H1 (cell line): ENCODE measurements at regions not wholly inside any gene's neighbourhood (a gene's known extent, or its start where the extent isn't known, plus 50 kb on each side); places are given as distances from the start of the nearest gene placed in this dataset.
"Not testable (repeated sequence)": the region's sequence is repeated elsewhere in the genome, so short reads cannot be mapped to it uniquely, and the experiment has no call there.

Experiments used
- CTCF ChIA-PET: fragments of 300-600 bp; sonication (Branson Sonifier 250); formaldehyde crosslinking; loops from one replicate; lab custom pipeline; 2021; ENCODE audit not compliant: partially characterized antibody; lab: Charles Lee
- POLR2A ChIA-PET: fragments of 300-600 bp; sonication (Branson Sonifier 250); formaldehyde crosslinking; loops from one replicate; lab custom pipeline; 2021; ENCODE audit warnings: inconsistent platforms; ENCODE audit not compliant: partially characterized antibody; lab: Charles Lee
- DNase-seq, 2 experiments: peaks; one replicate each; pipeline versions ENCODE4 v3.0.0 to v3.0.0-alpha.2; 2010 to 2022; ENCODE audit warnings: low spot score in 2 of 2, low read depth in 1 of 2, mixed read lengths in 1 of 2
- FAIRE-seq: peaks from 2 replicates; lab custom pipeline; 2011; peaks lifted over from hg19 to GRCh38; lab: Jason Lieb, UNC
- H2AFZ ChIP-seq: 2 replicates; pipeline ENCODE4 v1.8.1; 2012; ENCODE audit warnings: low read length, inconsistent platforms
- H2AK5ac ChIP-seq: 2 replicates; pipeline ENCODE4 v1.6.1; 2013; ENCODE audit warnings: low read depth, low read length
- H2BK120ac ChIP-seq: replicated peaks from 2 replicates; pipeline ENCODE3; 2013; ENCODE audit warnings: low read depth, low read length, inconsistent platforms
- H2BK12ac ChIP-seq: 2 replicates; pipeline ENCODE4 v1.6.1; 2013; ENCODE audit warnings: low read depth, low read length
- H2BK15ac ChIP-seq: 2 replicates; pipeline ENCODE4 v1.6.1; 2013; ENCODE audit warnings: low read length
- H2BK20ac ChIP-seq: 2 replicates; pipeline ENCODE4 v1.6.1; 2013; ENCODE audit warnings: low read length
- H2BK5ac ChIP-seq: 2 replicates; pipeline ENCODE4 v1.6.1; 2013; ENCODE audit warnings: low read depth, low read length
- H3K14ac ChIP-seq: 2 replicates; pipeline ENCODE4 v1.6.1; 2013; ENCODE audit warnings: inconsistent platforms; ENCODE audit not compliant: insufficient read length
- H3K18ac ChIP-seq: 2 replicates; pipeline ENCODE4 v1.6.1; 2013; ENCODE audit warnings: low read length; ENCODE audit errors: extremely low read depth
- H3K23ac ChIP-seq: 2 replicates; pipeline ENCODE4 v1.6.1; 2013; ENCODE audit warnings: inconsistent platforms; ENCODE audit not compliant: insufficient read length
- H3K23me2 ChIP-seq: 2 replicates; pipeline ENCODE4 v1.6.1; 2013; ENCODE audit warnings: low read depth, low read length
- H3K27ac ChIP-seq: 2 replicates; pipeline ENCODE4 v1.6.1; 2011; ENCODE audit warnings: low read depth, low read length, inconsistent platforms
- H3K27me3 ChIP-seq, 4 experiments: replicated peaks in 1 of 4; 1 replicate in 1 of 4; 2 replicates in 3 of 4; pipeline versions ENCODE4 v1.6.1 to v1.8.1; 2011 to 2013; ENCODE audit warnings: low read length in 3 of 4, mild to moderate bottlenecking in 3 of 4, inconsistent platforms in 2 of 4, mixed read lengths in 2 of 4, moderate library complexity in 1 of 4; ENCODE audit not compliant: control insufficient read depth in 3 of 4, insufficient read depth in 3 of 4; ENCODE audit errors: extremely low read depth in 1 of 4
- H3K36me3 ChIP-seq, 4 experiments: 2 replicates each; pipeline versions ENCODE4 v1.6.1 to v1.8.1; 2011 to 2013; ENCODE audit warnings: mild to moderate bottlenecking in 4 of 4, low read length in 3 of 4, moderate library complexity in 2 of 4, control low read depth in 1 of 4, inconsistent platforms in 1 of 4; ENCODE audit not compliant: insufficient read depth in 4 of 4, control insufficient read depth in 2 of 4
- H3K4ac ChIP-seq: replicated peaks from 2 replicates; pipeline ENCODE3; 2013; ENCODE audit warnings: low read length, low read depth, mixed read lengths, inconsistent platforms; ENCODE audit not compliant: insufficient read length
- H3K4me1 ChIP-seq, 4 experiments: replicated peaks in 1 of 4; 1 replicate in 1 of 4; 2 replicates in 3 of 4; pipeline versions ENCODE4 v1.6.1 to v1.8.1; 2011 to 2013; ENCODE audit warnings: low read length in 3 of 4, inconsistent platforms in 2 of 4, mixed read lengths in 1 of 4; ENCODE audit not compliant: insufficient read depth in 4 of 4, control insufficient read depth in 3 of 4
- H3K4me2 ChIP-seq, 2 experiments: 2 replicates each; pipeline versions ENCODE4 v1.6.1 to v1.8.1; 2011 to 2013; ENCODE audit warnings: low read depth in 2 of 2, low read length in 2 of 2, control low read depth in 1 of 2, inconsistent platforms in 1 of 2, mild to moderate bottlenecking in 1 of 2; ENCODE audit not compliant: insufficient read depth in 1 of 2
- H3K4me3 ChIP-seq, 4 experiments: fragments of 200-600, 300-600 bp in 1 of 4; sonication (generic), shearing (Covaris generic), sonication (Bioruptor Twin) in 1 of 4; 2 replicates each; pipeline versions ENCODE4 v1.5.1 to v1.8.1; 2011 to 2016; ENCODE audit warnings: low read length in 4 of 4, low read depth in 3 of 4, control low read depth in 2 of 4, inconsistent platforms in 2 of 4, mild to moderate bottlenecking in 2 of 4, mixed read lengths in 1 of 4, moderate library complexity in 1 of 4; ENCODE audit not compliant: insufficient read depth in 2 of 4; ENCODE audit errors: extremely low read depth in 1 of 4
- H3K56ac ChIP-seq: replicated peaks from 2 replicates; pipeline ENCODE3; 2013; ENCODE audit warnings: low read depth, mild to moderate bottlenecking, mixed read lengths, low read length, inconsistent platforms; ENCODE audit not compliant: insufficient read length
- H3K79me1 ChIP-seq: 2 replicates; pipeline ENCODE4 v1.6.1; 2013; ENCODE audit warnings: low read depth, low read length, control low read depth
- H3K79me2 ChIP-seq, 2 experiments: 2 replicates each; pipeline versions ENCODE4 v1.6.1 to v1.8.1; 2012 to 2013; ENCODE audit warnings: low read length in 2 of 2, mild to moderate bottlenecking in 2 of 2, inconsistent platforms in 1 of 2; ENCODE audit not compliant: insufficient read depth in 2 of 2, control insufficient read depth in 1 of 2
- H3K9ac ChIP-seq, 4 experiments: replicated peaks in 1 of 4; 1 replicate in 1 of 4; 2 replicates in 3 of 4; pipeline versions ENCODE4 v1.6.1 to v1.8.1; 2011 to 2013; ENCODE audit warnings: low read depth in 3 of 4, low read length in 3 of 4, control low read depth in 2 of 4, mild to moderate bottlenecking in 2 of 4, moderate library complexity in 2 of 4, inconsistent platforms in 1 of 4; ENCODE audit errors: extremely low read depth in 1 of 4
- H3K9me3 ChIP-seq, 2 experiments: 2 replicates each; pipeline versions ENCODE4 v1.6.1 to v1.8.1; 2012 to 2013; ENCODE audit warnings: mild to moderate bottlenecking in 2 of 2, moderate library complexity in 2 of 2, control low read depth in 1 of 2, inconsistent platforms in 1 of 2, low read depth in 1 of 2, low read length in 1 of 2, mixed read lengths in 1 of 2; ENCODE audit not compliant: insufficient read depth in 2 of 2
- H4K20me1 ChIP-seq, 2 experiments: replicated peaks in 1 of 2; 2 replicates each; pipeline versions ENCODE3 to v1.8.1; 2011 to 2013; ENCODE audit warnings: inconsistent platforms in 2 of 2, low read length in 2 of 2, mild to moderate bottlenecking in 1 of 2; ENCODE audit not compliant: insufficient read depth in 2 of 2, control insufficient read depth in 1 of 2
- H4K5ac ChIP-seq: 2 replicates; pipeline ENCODE4 v1.6.1; 2013; ENCODE audit warnings: low read length, low read depth, mixed read lengths, inconsistent platforms; ENCODE audit not compliant: insufficient read length
- H4K8ac ChIP-seq: 2 replicates; pipeline ENCODE4 v1.8.0; 2013; ENCODE audit warnings: mild to moderate bottlenecking, moderate library complexity, low read length, inconsistent platforms; ENCODE audit not compliant: insufficient read depth; ENCODE audit errors: extremely low read depth
- H4K91ac ChIP-seq: replicated peaks from 2 replicates; pipeline ENCODE3; 2013; ENCODE audit warnings: low read length, mixed read lengths, inconsistent platforms; ENCODE audit not compliant: insufficient read length
- WGBS, 2 experiments: shearing (Covaris generic) in 1 of 2; methylation state at CpG; one replicate each; pipeline versions ENCODE4 v1.1.6 to v1.1.7; 2013 to 2015; ENCODE audit warnings: low lambda C conversion rate in 2 of 2, mixed read lengths in 2 of 2, inconsistent platforms in 1 of 2, low coverage in 1 of 2, missing lambda C conversion rate in 1 of 2; ENCODE audit not compliant: insufficient replicate concordance in 2 of 2, insufficient coverage in 1 of 2, insufficient read length in 1 of 2; ENCODE audit errors: extremely low coverage in 1 of 2, missing lambda C conversion rate in 1 of 2; 5-methylcytosine and 5-hydroxymethylcytosine counted together

GRCh38 chr16:60402941-60403340 lies 1633.3 kb downstream of the CDH8 start:
- H3K36me3 ChIP-seq, H3K27me3 ChIP-seq, H2BK12ac ChIP-seq, H3K23me2 ChIP-seq, H4K5ac ChIP-seq, H2BK15ac ChIP-seq, H3K4me3 ChIP-seq, H3K9me3 ChIP-seq, H2BK120ac ChIP-seq, H2AFZ ChIP-seq, H3K4me1 ChIP-seq, H3K79me1 ChIP-seq, H3K4me2 ChIP-seq, H3K18ac ChIP-seq, CTCF ChIA-PET, H3K56ac ChIP-seq, H4K20me1 ChIP-seq, H2BK20ac ChIP-seq, H3K4ac ChIP-seq, FAIRE-seq, H3K23ac ChIP-seq, H3K79me2 ChIP-seq, H3K9ac ChIP-seq, H2AK5ac ChIP-seq, H2BK5ac ChIP-seq, H4K8ac ChIP-seq, H3K27ac ChIP-seq, H3K14ac ChIP-seq, H4K91ac ChIP-seq, DNase-seq, POLR2A ChIA-PET: not testable (repeated sequence)
- 93% methylated on average over 6 of the region's 9 CpGs; no CpG with 5 or more reads in 1 of the 2 experiments for WGBS, 2 experiments
